ENCODE measurements at regions not wholly inside any gene's neighbourhood (a gene's known extent, or its start where the extent isn't known, plus 50 kb on each side); places are given as distances from the start of the nearest gene placed in this dataset.

DNA sequence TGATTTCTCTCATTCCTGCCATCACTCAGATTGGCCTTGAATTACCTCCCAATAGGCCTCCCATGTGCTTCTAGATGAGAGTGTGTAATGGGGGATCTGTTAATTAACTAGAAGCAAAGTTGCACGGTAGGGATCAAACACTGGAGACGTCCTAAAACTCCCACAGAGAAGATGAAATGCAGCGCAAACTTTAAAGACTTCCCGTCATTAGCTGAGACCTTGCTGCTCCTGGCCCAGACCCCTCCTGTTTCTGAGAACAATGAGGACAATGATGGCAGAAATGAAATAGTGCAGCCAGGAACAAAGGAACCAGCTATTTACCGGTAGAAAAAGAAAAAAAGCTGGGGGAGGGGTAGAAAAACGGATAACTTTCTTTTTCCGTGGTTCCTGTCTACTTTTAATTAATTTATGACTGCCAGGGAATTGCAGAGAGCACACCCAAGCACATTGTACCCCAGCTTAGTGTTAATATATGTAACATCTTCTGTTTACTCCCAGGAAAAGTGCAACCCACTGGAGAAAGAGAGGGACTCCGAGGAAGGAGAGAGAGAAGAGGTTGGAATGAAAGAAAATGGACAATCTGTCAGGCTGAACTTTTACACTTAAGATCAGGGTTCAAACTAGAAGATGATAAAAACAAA, 280.7 kb upstream of the SOX5 start:
- H3K36me3 Mint-ChIP-seq (ENCODE audit: insufficient read depth), result no peaks in the 10 kb centered on the region
- TF ChIP-seq, protein P1, sequence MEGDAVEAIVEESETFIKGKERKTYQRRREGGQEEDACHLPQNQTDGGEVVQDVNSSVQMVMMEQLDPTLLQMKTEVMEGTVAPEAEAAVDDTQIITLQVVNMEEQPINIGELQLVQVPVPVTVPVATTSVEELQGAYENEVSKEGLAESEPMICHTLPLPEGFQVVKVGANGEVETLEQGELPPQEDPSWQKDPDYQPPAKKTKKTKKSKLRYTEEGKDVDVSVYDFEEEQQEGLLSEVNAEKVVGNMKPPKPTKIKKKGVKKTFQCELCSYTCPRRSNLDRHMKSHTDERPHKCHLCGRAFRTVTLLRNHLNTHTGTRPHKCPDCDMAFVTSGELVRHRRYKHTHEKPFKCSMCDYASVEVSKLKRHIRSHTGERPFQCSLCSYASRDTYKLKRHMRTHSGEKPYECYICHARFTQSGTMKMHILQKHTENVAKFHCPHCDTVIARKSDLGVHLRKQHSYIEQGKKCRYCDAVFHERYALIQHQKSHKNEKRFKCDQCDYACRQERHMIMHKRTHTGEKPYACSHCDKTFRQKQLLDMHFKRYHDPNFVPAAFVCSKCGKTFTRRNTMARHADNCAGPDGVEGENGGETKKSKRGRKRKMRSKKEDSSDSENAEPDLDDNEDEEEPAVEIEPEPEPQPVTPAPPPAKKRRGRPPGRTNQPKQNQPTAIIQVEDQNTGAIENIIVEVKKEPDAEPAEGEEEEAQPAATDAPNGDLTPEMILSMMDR (IDR thresholded peaks at IDR 0.05; ENCODE audit: unreplicated experiment), result no peak
- no peaks in the 10 kb centered on the region for H3K27me3 Mint-ChIP-seq
- H3K27ac Mint-ChIP-seq, result peak overlapping the region; percentile 10
- H3K9me3 Mint-ChIP-seq (ENCODE audit: low read depth), result peaks cover 3% of the 10 kb centered on the region
- no peak for DNase-seq (ENCODE audit: low spot score, unreplicated experiment)
- H3K4me1 Mint-ChIP-seq (ENCODE audit: low read depth), result peaks cover 11% of the 10 kb centered on the region
- no peak overlapping the region for H3K4me3 Mint-ChIP-seq (ENCODE audit: low read depth)

DNA sequence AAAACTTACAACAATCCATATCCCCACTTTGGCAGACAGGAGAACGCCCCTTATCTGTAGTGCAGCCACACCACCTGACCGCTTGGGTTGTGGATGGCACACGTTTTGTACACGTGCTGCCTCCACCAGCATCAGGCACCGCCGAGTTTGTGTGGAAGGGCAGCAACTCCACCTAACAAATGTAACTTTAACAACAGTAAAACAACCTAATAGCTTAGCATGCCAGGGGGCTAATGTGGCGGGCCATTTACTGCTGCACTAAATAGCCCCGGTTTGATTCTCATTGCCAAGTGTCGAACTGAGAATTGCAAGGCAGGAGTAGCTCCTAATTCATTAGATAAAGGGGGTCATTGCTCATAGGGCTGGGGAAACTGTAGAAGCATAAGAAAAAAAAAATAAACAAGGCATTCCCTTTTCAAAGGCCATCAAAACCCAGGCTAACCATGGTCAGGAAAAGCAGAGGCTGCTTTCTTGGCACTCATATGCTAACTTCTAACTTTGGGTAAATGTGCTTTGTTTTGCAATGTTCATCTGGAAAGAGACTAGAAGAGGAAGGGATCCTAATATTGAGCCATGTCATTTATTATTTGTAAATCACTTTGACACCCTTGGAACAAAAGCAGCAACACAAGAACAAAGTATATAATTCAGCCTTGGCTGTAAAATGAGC, 279.7 kb upstream of the SOX5 start:
- no peak for DNase-seq (ENCODE audit: low spot score, unreplicated experiment)
- Mint-ChIP-seq H3K27ac (no peak overlapping the region), H3K9me3 (ENCODE audit: low read depth) (no peaks in the 10 kb centered on the region), H3K4me1 (ENCODE audit: low read depth) (peaks cover 11% of the 10 kb centered on the region), H3K27me3 (no peaks in the 10 kb centered on the region), H3K4me3 (ENCODE audit: low read depth) (no peak overlapping the region), H3K36me3 (ENCODE audit: insufficient read depth) (no peaks in the 10 kb centered on the region)
- TF ChIP-seq, protein P1 (IDR thresholded peaks at IDR 0.05; ENCODE audit: unreplicated experiment), result no peak

DNA sequence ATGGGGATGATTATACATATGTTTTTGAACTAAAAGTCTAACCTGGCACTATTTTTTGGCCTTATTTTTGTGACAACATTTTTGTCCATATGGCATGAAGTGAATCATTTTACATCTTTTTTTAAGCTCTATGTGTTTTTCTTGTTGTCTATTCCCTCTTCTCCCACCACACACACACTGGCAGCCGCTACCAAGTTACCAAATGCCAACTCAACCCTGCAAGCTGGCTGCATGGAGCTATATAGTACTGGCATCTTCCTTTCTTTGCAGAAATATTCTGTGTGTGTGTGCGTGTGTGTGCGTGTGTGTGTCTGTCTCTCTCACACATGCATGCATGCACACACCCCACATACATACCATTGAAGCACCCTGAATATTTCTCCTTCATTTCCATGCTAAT, 278.9 kb upstream of the SOX5 start:
- Mint-ChIP-seq H3K4me3 (ENCODE audit: low read depth) (no peak overlapping the region), H3K27ac (no peak overlapping the region)

DNA sequence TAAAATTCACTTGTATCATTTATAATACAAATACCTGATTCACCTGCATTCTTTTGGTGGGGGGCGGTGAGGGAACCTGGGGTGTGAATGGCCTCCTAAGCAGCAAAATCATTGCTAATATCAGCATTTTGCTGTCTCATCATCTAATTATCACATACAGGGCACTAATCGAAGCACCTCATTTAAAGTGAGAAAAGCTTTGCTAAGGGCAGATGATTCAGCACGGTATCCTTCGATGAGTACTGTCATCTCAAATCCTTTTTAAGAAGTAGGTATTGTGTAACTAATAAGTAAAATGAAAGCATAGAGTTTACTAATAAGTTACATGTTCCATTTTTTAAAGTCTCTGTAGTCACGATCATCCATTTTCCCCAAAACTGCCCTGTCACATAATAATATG, 278.1 kb upstream of the SOX5 start:
- H3K36me3 Mint-ChIP-seq (ENCODE audit: insufficient read depth), result no peaks in the 10 kb centered on the region
- no peaks in the 10 kb centered on the region for H3K9me3 Mint-ChIP-seq (ENCODE audit: low read depth)
- TF ChIP-seq, protein P1 (IDR thresholded peaks at IDR 0.05; ENCODE audit: unreplicated experiment), result no peak
- H3K27me3 Mint-ChIP-seq, result no peaks in the 10 kb centered on the region
- peaks cover 11% of the 10 kb centered on the region for H3K4me1 Mint-ChIP-seq (ENCODE audit: low read depth)
- H3K4me3 Mint-ChIP-seq (ENCODE audit: low read depth), result no peak overlapping the region
- no peak for DNase-seq (ENCODE audit: low spot score, unreplicated experiment)
- H3K27ac Mint-ChIP-seq, result no peak overlapping the region

More for the DNA sequence above, 278.9 kb upstream of the SOX5 start:
- Mint-ChIP-seq H3K4me1 (ENCODE audit: low read depth) (peaks cover 11% of the 10 kb centered on the region), H3K27me3 (no peaks in the 10 kb centered on the region), H3K9me3 (ENCODE audit: low read depth) (no peaks in the 10 kb centered on the region), H3K36me3 (ENCODE audit: insufficient read depth) (no peaks in the 10 kb centered on the region)
- DNase-seq (ENCODE audit: low spot score, unreplicated experiment), result no peak
- TF ChIP-seq, protein P1 (IDR thresholded peaks at IDR 0.05; ENCODE audit: unreplicated experiment), result no peak

DNA sequence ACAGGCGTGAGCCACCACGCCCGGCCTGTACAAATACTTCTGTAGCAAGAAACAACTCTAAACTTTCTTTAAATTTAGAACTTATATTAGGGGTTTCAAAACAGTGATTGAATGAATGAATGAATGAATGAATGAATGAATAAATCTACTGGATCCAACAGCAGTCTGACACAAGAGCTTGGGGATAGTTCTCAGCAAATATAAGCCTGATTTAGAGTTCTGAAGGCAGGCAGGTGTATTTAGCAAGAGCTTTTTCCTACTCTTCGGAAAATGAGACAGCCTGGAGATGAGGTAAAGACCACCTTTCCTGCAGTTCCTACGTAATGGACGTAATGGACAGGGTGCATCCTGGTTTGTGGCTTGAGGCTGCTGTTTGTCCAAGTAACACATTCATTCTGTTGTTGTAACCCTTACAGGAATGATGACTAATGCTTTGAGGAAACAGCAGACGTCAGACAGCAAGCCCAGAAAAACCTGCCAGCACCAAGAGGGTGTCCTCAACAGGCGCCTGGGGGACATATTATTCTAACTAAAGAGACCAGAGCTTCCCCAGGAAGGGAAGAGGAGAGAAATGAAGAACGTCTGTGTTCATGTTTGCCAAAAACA, 277.4 kb upstream of the SOX5 start:
- H3K36me3 Mint-ChIP-seq (ENCODE audit: insufficient read depth), result no peaks in the 10 kb centered on the region
- DNase-seq (ENCODE audit: low spot score, unreplicated experiment), result no peak
- no peaks in the 10 kb centered on the region for H3K9me3 Mint-ChIP-seq (ENCODE audit: low read depth)
- TF ChIP-seq, protein P1 (IDR thresholded peaks at IDR 0.05; ENCODE audit: unreplicated experiment), result no peak
- no peaks in the 10 kb centered on the region for H3K27me3 Mint-ChIP-seq
- no peak overlapping the region for H3K27ac Mint-ChIP-seq
- no peak overlapping the region for H3K4me3 Mint-ChIP-seq (ENCODE audit: low read depth)
- H3K4me1 Mint-ChIP-seq (ENCODE audit: low read depth), result peaks cover 11% of the 10 kb centered on the region
